Activated CD4-positive, alpha-beta memory T cell treated with anti-CD3 and anti-CD28 coated beads, Interleukin-2, amount 10 ng/mL, durations not matched to agents 7 days and 5 days (primary cell): ENCODE measurements at regions not wholly inside any gene's neighbourhood (a gene's known extent, or its start where the extent isn't known, plus 50 kb on each side); places are given as distances from the start of the nearest gene placed in this dataset.
A peak's percentile ranks its signal among the peaks of the same experiment; 100 is the strongest.

Experiments
- CTCF ChIA-PET: fragments of 350-600 bp; sonication (Branson Sonifier 250); formaldehyde crosslinking; loops from one replicate; lab custom pipeline; 2021; ENCODE audit warnings: antibody characterized with exemption, inconsistent platforms; lab: Charles Lee
- POLR2A ChIA-PET: fragments of 350-600 bp; sonication (Branson Sonifier 250); formaldehyde crosslinking; loops from one replicate; lab custom pipeline; 2021; ENCODE audit warnings: antibody characterized with exemption; lab: Charles Lee
- DNase-seq: peaks from one replicate; pipeline ENCODE4 v3.0.0-alpha.2; 2020
- H3K27ac Mint-ChIP-seq: one replicate; pipeline ENCODE4 v1.8.0; 2021; ENCODE audit warnings: mild to moderate bottlenecking, mixed read lengths
- H3K27me3 Mint-ChIP-seq: one replicate; pipeline ENCODE4 v1.8.0; 2021; ENCODE audit warnings: mixed read lengths
- H3K36me3 Mint-ChIP-seq: one replicate; pipeline ENCODE4 v1.8.0; 2021; ENCODE audit warnings: low read depth, mixed read lengths
- H3K4me1 Mint-ChIP-seq: one replicate; pipeline ENCODE4 v1.8.0; 2021; ENCODE audit warnings: mixed read lengths
- H3K4me3 Mint-ChIP-seq: one replicate; pipeline ENCODE4 v1.8.0; 2021; ENCODE audit warnings: mild to moderate bottlenecking, mixed read lengths
- H3K9me3 Mint-ChIP-seq: one replicate; pipeline ENCODE4 v1.8.0; 2021; ENCODE audit warnings: mixed read lengths

DNA sequence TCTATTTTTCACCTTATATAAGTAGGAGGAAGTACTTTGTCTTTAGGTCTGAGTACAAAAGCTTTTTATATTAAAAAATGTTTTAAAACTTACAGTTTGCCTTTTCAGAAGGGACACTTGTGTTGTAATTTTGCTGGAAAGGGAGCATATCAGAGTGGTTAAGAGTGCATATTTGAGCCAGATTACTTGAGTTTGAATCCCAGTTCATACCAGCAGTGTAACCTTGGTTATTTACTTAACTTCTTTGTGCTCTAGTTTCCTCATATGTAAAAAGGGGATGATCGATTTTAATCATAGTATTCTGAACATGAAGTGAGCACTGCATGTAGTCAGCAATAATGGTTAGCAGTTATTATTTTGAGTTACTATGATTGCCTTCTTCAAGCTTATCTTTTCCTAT is 78.3 kb upstream of the SLC4A4 start:
- Mint-ChIP-seq H3K4me3 (no peak overlapping the region), H3K36me3 (no peaks in the 10 kb centered on the region), H3K4me1 (peaks cover 11% of the 10 kb centered on the region), H3K27ac (no peak overlapping the region), H3K27me3 (no peaks in the 10 kb centered on the region), H3K9me3 (no peaks in the 10 kb centered on the region)
- CTCF ChIA-PET = no interaction called here
- DNase-seq = no peak
- POLR2A ChIA-PET = no interaction called here

- CTCF ChIA-PET = no interaction called here
- no peak overlapping the region for H3K4me3 Mint-ChIP-seq
- no peaks in the 10 kb centered on the region for H3K27me3 Mint-ChIP-seq
- H3K4me1 Mint-ChIP-seq = peaks cover 11% of the 10 kb centered on the region
- H3K36me3 Mint-ChIP-seq = no peaks in the 10 kb centered on the region
- no peak overlapping the region for H3K27ac Mint-ChIP-seq
- no peaks in the 10 kb centered on the region for H3K9me3 Mint-ChIP-seq
- POLR2A ChIA-PET = no interaction called here
- no peak for DNase-seq
Measured at GRCh38 chr4:71261001-71261400, 77.8 kb upstream of the SLC4A4 start.

GRCh38 chr4:71261633-71262121 is 77.1 kb upstream of the SLC4A4 start:
- H3K9me3 Mint-ChIP-seq = no peaks in the 10 kb centered on the region

DNA sequence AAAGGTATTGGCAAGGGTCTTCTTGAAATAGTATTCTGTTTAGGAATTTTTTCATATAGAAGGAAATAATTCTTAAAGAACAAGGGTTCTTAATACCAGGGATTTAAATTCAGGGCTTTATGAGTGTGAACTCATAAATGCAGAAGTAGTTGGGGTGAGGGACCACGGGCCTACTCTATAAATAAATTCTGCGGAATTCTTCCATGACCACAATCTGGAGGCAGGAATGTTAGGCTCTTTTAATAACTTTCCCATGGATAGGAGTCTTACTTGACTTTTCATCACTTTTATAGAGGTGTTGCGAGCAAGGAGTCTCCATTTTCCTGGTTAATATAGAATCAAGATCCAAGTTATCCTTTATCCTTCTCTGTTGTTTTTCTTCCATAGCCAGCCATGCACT is 76.7 kb upstream of the SLC4A4 start:
- H3K4me1 Mint-ChIP-seq = peaks cover 11% of the 10 kb centered on the region
- no peak overlapping the region for H3K27ac Mint-ChIP-seq
- no peak for DNase-seq
- POLR2A ChIA-PET = no interaction called here
- H3K4me3 Mint-ChIP-seq = no peak overlapping the region
- H3K9me3 Mint-ChIP-seq = no peaks in the 10 kb centered on the region
- H3K27me3 Mint-ChIP-seq = peaks cover 5% of the 10 kb centered on the region
- no peaks in the 10 kb centered on the region for H3K36me3 Mint-ChIP-seq
- CTCF ChIA-PET = no interaction called here

More at GRCh38 chr4:71261633-71262121, 77.1 kb upstream of the SLC4A4 start:
- Mint-ChIP-seq H3K27ac (no peak overlapping the region), H3K36me3 (no peaks in the 10 kb centered on the region), H3K4me3 (no peak overlapping the region), H3K4me1 (peaks cover 11% of the 10 kb centered on the region), H3K27me3 (peaks cover 3% of the 10 kb centered on the region)
- ChIA-PET CTCF (no interaction called here), POLR2A (no interaction called here)
- DNase-seq = peak; percentile 25

DNA sequence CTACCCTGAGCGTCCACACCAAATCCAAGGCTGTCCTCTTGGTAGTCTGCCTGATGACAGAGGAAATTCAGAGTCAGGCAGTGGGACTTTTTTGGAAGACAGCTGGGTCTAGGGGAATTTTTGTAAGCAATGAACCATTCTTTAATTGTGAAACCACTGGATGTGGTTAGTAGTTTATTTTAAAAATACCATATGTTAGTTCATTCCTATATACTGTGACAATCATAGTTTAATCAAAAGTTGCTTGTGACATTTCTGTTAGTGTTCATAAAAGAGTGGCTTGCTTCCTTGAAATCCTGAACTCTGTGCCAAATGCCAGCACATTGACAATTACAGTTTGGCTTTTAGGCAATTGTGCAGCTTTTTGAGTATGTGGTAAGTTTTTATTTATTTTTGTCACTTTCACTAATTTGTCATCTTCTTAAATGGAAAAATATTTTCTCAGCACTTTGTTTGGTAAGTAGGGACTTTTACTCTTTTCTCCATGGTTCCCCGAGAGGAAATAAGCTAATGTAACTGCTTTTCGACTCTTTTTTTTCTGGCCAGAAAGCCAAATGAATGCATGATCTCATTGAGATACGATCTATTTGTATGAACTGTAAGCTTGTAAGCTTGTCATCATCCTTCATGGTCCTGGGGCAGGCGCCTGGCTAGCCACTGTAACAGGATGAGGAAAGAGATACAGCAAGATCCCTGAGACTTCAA is 72.6 kb upstream of the SLC4A4 start:
- peaks cover 6% of the 10 kb centered on the region for H3K27me3 Mint-ChIP-seq
- CTCF ChIA-PET = no interaction called here

GRCh38 chr4:71267244-71267643 is 71.6 kb upstream of the SLC4A4 start:
- no peaks in the 10 kb centered on the region for H3K36me3 Mint-ChIP-seq
- H3K4me3 Mint-ChIP-seq = no peak overlapping the region
- ChIA-PET CTCF (no interaction called here), POLR2A (no interaction called here)
- no peak overlapping the region for H3K27ac Mint-ChIP-seq
- H3K9me3 Mint-ChIP-seq = no peaks in the 10 kb centered on the region
- no peak for DNase-seq
- H3K27me3 Mint-ChIP-seq = peaks cover 6% of the 10 kb centered on the region
- H3K4me1 Mint-ChIP-seq = peaks cover 2% of the 10 kb centered on the region

More for the DNA sequence above, 72.6 kb upstream of the SLC4A4 start:
- Mint-ChIP-seq H3K4me1 (peaks cover 10% of the 10 kb centered on the region), H3K9me3 (no peaks in the 10 kb centered on the region), H3K4me3 (no peak overlapping the region), H3K27ac (no peak overlapping the region), H3K36me3 (no peaks in the 10 kb centered on the region)
- POLR2A ChIA-PET = no interaction called here
- DNase-seq = no peak

DNA sequence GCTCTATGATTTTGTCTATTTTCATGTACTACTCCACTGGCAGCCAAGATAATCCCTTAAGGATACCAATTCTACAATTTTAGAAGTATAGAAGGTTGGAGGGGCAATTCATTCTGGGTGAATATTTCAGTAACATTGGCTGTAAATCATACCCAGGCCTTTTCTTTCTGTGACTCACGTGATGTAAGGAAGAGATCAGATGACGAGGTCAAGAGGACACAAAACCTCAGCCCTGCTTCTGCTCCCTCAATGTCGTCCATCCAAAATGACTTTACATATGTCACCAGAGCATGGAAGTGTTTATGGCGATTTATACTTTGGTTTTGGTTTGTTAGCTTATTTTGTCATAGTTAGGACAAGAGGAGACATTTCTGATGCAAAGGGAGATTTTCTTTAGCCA is 70.7 kb upstream of the SLC4A4 start:
- CTCF ChIA-PET = interaction anchor here (0.7 kb wide), 1 partner anchor 52 kb away, joined by 3 read pairs; no protein-coding TSS in a partner anchor

DNA sequence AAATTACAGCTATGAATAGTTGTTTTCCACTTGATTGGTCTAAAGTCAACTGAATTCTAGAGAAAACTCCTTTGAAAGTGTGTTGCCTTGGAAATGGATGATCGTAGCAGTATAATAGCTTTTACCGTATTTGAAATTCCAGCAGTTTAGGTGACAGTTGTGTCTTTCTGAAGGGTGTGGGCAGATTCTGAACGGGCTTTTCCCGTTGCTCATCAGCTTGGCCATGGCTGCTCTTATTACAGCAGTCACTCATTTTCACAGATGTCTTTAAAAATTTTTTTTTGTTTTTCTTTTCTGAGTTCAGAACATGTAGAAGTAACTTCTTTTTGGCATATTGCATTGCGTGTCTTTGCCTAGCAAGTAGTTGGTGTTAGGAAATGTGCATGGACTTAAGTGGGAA is 69.6 kb upstream of the SLC4A4 start:
- DNase-seq = no peak
- Mint-ChIP-seq H3K27me3 (peaks cover 6% of the 10 kb centered on the region), H3K36me3 (no peaks in the 10 kb centered on the region), H3K4me3 (no peak overlapping the region), H3K27ac (no peak overlapping the region), H3K9me3 (no peaks in the 10 kb centered on the region), H3K4me1 (no peaks in the 10 kb centered on the region)
- ChIA-PET POLR2A (interaction anchor here (0.5 kb wide), 1 partner anchor 87 kb away, joined by 3 read pairs; no protein-coding TSS in a partner anchor), CTCF (interaction anchor here (1.3 to 1.6 kb wide), 2 partner anchors 17 to 21 kb away, joined by 3 to 4 read pairs; no protein-coding TSS in a partner anchor)

More for the DNA sequence above, 70.7 kb upstream of the SLC4A4 start:
- DNase-seq = no peak
- Mint-ChIP-seq H3K4me3 (no peak overlapping the region), H3K9me3 (no peaks in the 10 kb centered on the region), H3K4me1 (no peaks in the 10 kb centered on the region), H3K27me3 (peaks cover 6% of the 10 kb centered on the region), H3K27ac (no peak overlapping the region), H3K36me3 (no peaks in the 10 kb centered on the region)
- POLR2A ChIA-PET = no interaction called here

- H3K4me1 Mint-ChIP-seq = peaks cover 9% of the 10 kb centered on the region
- ChIA-PET CTCF (interaction anchor here (1.6 kb wide), 1 partner anchor 19 kb away, joined by 3 read pairs; no protein-coding TSS in a partner anchor), POLR2A (no interaction called here)
- H3K9me3 Mint-ChIP-seq = no peaks in the 10 kb centered on the region
- no peak overlapping the region for H3K27ac Mint-ChIP-seq
- peak; percentile 19 for DNase-seq
- peaks cover 6% of the 10 kb centered on the region for H3K27me3 Mint-ChIP-seq
- H3K36me3 Mint-ChIP-seq = no peaks in the 10 kb centered on the region
- no peak overlapping the region for H3K4me3 Mint-ChIP-seq
Measured at GRCh38 chr4:71270901-71271300, 67.9 kb upstream of the SLC4A4 start.

DNA sequence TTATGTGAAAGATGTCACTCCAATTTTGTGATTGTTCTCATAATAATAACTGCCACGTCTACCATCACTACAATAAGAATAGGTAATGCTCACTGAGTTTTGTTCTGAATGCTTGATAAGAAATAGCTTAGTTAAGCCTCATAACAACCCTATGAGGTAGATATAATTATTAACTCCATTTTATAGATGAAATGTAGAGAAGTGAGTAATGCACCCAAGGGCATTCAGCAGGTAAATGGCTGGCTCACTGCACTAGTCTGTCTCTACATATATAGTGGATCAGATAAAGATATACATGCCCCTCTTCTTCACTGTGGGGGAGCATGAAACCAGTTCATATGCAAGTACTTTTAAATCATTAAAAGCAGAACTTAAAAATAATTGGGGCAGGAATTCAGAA is 65.8 kb upstream of the SLC4A4 start:
- no peaks in the 10 kb centered on the region for H3K36me3 Mint-ChIP-seq
- no peak overlapping the region for H3K4me3 Mint-ChIP-seq
- ChIA-PET POLR2A (no interaction called here), CTCF (no interaction called here)
- DNase-seq = no peak
- H3K27ac Mint-ChIP-seq = no peak overlapping the region
- no peaks in the 10 kb centered on the region for H3K9me3 Mint-ChIP-seq
- no peaks in the 10 kb centered on the region for H3K27me3 Mint-ChIP-seq
- H3K4me1 Mint-ChIP-seq = peaks cover 10% of the 10 kb centered on the region

- Mint-ChIP-seq H3K9me3 (no peaks in the 10 kb centered on the region), H3K4me3 (no peak overlapping the region), H3K27ac (no peak overlapping the region), H3K36me3 (no peaks in the 10 kb centered on the region), H3K27me3 (no peaks in the 10 kb centered on the region), H3K4me1 (peaks cover 10% of the 10 kb centered on the region)
- CTCF ChIA-PET = no interaction called here
- POLR2A ChIA-PET = no interaction called here
- DNase-seq = no peak
Measured at GRCh38 chr4:71275004-71275403, 63.8 kb upstream of the SLC4A4 start.

DNA sequence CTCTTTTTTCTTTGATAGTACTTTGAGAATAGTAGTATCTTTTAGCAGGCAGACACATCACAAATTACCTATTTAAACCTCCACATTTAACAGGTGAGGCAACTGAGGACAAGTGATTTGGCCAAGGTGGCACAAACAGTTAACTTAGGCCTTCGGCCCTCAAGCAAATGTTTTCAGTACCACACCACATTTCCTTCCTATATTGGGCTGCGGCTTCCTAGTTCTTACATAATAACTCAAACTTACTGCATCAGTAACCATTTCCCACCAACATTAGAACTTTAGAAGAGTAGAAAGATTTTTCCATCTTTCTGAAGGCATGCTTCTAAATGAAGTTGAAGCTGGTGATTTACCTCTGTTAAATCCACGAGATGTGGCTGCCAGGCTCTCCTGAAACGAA is 63.2 kb upstream of the SLC4A4 start:
- no peaks in the 10 kb centered on the region for H3K27me3 Mint-ChIP-seq
- no peaks in the 10 kb centered on the region for H3K9me3 Mint-ChIP-seq
- ChIA-PET POLR2A (no interaction called here), CTCF (no interaction called here)
- H3K4me1 Mint-ChIP-seq = peaks cover 10% of the 10 kb centered on the region
- H3K27ac Mint-ChIP-seq = no peak overlapping the region
- no peak overlapping the region for H3K4me3 Mint-ChIP-seq
- no peak for DNase-seq
- H3K36me3 Mint-ChIP-seq = no peaks in the 10 kb centered on the region

DNA sequence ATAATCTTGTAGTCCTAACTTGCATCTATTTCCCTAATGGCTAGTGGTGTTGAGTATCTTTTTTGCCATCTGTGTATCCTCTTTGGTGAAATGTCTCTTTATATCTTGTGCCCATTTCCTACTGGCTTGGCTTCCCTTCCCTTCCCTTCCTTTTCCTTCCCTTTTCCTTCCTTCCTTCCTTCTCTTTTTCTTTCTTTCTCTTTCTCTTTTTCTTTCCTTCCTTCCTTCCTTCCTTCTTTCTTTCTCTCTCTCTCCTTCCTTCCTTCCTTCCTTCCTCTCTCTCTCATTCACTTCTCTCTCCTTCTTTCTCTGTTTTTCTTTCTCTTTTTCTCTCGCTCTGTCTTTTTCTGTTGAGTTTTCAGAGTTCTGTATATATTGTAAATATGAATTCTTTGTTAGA is 61.5 kb upstream of the SLC4A4 start:
- no peaks in the 10 kb centered on the region for H3K27me3 Mint-ChIP-seq
- CTCF ChIA-PET = no interaction called here
- H3K36me3 Mint-ChIP-seq = no peaks in the 10 kb centered on the region
- peaks cover 10% of the 10 kb centered on the region for H3K4me1 Mint-ChIP-seq
- no peak overlapping the region for H3K4me3 Mint-ChIP-seq
- H3K27ac Mint-ChIP-seq = no peak overlapping the region
- DNase-seq = no peak
- POLR2A ChIA-PET = no interaction called here
- no peaks in the 10 kb centered on the region for H3K9me3 Mint-ChIP-seq
